ENCODE measurements at regions not wholly inside any gene's neighbourhood (a gene's known extent, or its start where the extent isn't known, plus 50 kb on each side); places are given as distances from the start of the nearest gene placed in this dataset.
"Not testable (repeated sequence)": the region's sequence is repeated elsewhere in the genome, so short reads cannot be mapped to it uniquely, and the experiment has no call there.

DNA sequence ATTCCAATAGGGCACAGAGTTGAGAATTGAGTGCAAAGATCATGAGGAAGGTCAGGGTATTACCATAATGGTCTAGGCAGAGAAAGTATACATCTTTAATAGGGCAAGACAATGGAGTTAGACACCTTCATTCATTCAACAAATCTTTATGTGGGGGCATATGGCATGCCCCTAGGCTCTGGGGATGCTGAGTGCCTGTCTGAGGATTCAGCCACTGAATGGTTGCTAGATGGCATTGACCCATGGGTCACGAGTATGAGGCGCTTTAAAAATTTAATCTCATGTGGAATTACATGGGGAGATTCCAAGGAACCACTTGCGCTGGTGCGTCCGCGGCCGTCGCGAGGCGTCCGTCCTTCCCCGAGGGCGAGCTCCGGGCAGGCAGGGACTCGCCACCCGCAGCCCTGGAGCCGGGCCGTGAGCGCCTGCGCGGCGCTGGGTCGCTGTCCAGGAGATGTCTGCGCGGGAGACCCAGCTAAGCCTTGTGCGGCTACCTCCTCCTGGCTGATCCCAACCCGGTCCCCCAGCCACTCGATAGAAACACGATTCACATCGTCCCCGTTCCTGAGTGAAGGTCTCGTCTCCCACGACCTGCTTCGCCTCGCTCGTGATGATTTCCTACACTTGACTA is 152.1 kb upstream of the ZNF322 start:
- H3K9ac ChIP-seq (ENCODE audit: low read depth, low read length); H3K36me3 ChIP-seq (ENCODE audit: insufficient read depth, low read length); H3K9me3 ChIP-seq (ENCODE audit: insufficient read depth, low read depth, low read length); H3K4me1 ChIP-seq (ENCODE audit: insufficient read depth, low read length); H3K27ac ChIP-seq (ENCODE audit: low read depth, low read length); H3K4me3 ChIP-seq (ENCODE audit: low read length); H3K27me3 ChIP-seq (ENCODE audit: insufficient read depth, low read length): not testable (repeated sequence)
- no CpG with 5 or more reads among the region's 36 CpGs for WGBS

DNA sequence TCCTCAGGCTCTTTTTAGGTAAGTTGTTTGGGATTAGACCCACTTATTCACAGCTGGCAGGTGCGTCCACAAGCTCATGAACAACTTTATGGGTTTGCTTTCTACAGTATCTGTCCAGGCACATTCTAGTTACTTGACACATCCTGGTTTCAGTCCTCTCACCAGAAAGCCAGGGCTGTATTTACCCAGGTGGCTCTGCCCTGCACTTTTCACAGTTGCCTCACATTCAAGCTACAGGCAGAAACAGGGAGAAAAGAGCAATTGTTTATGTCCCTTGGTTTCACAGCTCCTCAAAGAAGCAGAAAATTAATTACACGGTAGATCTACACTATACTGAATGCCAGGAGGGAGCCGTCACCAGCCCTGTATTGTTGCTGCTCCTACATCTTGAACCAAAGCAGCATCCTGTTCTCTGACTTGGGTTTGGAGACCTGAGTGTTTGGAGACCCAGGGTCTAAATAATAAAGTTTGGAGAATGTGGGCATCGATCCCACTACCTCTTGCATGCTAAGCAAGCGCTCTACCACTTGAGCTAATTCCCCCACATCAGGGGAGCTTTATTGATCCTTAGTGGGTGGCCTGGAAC is 159.2 kb upstream of the ZNF322 start:
- WGBS: no CpG with 5 or more reads among the region's 5 CpGs
- not testable (repeated sequence) for H3K36me3 ChIP-seq (ENCODE audit: insufficient read depth, low read length); H3K27ac ChIP-seq (ENCODE audit: low read depth, low read length); H3K4me1 ChIP-seq (ENCODE audit: insufficient read depth, low read length); H3K9me3 ChIP-seq (ENCODE audit: insufficient read depth, low read depth, low read length); H3K9ac ChIP-seq (ENCODE audit: low read depth, low read length); H3K27me3 ChIP-seq (ENCODE audit: insufficient read depth, low read length); H3K4me3 ChIP-seq (ENCODE audit: low read length)

DNA sequence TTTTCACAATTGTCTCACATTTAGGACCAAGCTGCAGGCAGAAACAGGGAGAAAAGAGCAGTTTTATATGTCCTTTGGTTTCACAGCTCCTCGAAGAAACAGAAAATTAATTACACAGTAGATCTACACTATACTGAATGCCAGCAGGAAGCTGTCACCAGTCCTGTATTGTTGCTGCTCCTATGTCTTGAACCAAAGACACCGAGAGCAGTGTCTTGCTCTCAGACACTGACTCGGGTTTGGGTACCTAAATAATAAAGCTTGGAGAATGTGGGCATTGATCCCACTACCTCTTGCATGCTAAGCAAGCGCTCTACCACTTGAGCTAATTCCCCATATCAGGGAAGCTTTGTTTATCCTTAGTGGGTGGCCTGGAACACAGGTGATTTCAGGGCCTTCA is 168.4 kb upstream of the ZNF322 start:
- no CpG with 5 or more reads among the region's 4 CpGs for WGBS
- H3K4me3 ChIP-seq (ENCODE audit: low read length); H3K4me1 ChIP-seq (ENCODE audit: insufficient read depth, low read length); H3K36me3 ChIP-seq (ENCODE audit: insufficient read depth, low read length); H3K27ac ChIP-seq (ENCODE audit: low read depth, low read length); H3K9me3 ChIP-seq (ENCODE audit: insufficient read depth, low read depth, low read length); H3K9ac ChIP-seq (ENCODE audit: low read depth, low read length); H3K27me3 ChIP-seq (ENCODE audit: insufficient read depth, low read length): not testable (repeated sequence)

DNA sequence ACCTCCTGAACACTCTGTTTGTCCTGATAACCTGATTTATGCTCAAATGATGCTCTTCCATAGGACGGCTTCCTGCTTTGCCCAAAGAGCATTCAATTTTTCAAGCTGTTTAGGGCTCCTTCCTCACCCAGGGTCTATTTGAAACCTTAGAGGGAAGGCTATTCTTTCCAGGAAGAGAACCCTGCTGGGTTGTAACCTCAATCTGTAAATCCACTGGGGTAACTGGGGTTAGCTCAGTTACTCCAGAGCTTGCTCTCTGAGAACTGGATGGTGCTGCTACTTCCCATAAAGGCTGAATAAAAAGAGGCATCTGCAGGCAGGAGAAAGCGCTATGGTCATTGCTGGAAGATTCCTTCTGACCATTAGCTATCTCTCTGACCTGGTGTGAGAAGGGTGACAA is 169.9 kb upstream of the ZNF322 start:
- H3K9ac ChIP-seq (ENCODE audit: low read depth, low read length); H3K27me3 ChIP-seq (ENCODE audit: insufficient read depth, low read length); H3K4me1 ChIP-seq (ENCODE audit: insufficient read depth, low read length); H3K9me3 ChIP-seq (ENCODE audit: insufficient read depth, low read depth, low read length); H3K36me3 ChIP-seq (ENCODE audit: insufficient read depth, low read length); H3K27ac ChIP-seq (ENCODE audit: low read depth, low read length); H3K4me3 ChIP-seq (ENCODE audit: low read length): not testable (repeated sequence)
- WGBS: no CpG with 5 or more reads among the region's 2 CpGs

DNA sequence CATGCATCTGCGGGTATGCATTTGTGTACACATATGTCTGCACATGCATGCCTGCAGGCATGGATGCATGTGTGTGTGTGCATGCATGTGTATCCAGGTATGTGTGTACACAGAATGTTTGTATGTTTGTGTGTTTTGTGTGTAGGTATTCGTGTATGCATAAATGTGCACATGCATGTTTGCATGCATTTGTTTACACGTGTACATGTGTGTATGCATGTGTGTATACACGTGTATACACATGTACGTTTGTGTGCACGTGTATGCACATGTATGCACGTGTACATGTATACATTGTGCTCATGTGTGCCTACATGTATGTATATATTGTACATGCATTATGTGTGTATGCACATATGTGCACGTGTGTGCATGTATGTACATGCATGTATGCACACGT is 171.4 kb upstream of the ZNF322 start:
- 87% methylated on average over 9 of the region's 9 CpGs for WGBS
- not testable (repeated sequence) for H3K9me3 ChIP-seq (ENCODE audit: insufficient read depth, low read depth, low read length); H3K27me3 ChIP-seq (ENCODE audit: insufficient read depth, low read length); H3K9ac ChIP-seq (ENCODE audit: low read depth, low read length); H3K27ac ChIP-seq (ENCODE audit: low read depth, low read length); H3K4me3 ChIP-seq (ENCODE audit: low read length); H3K4me1 ChIP-seq (ENCODE audit: insufficient read depth, low read length); H3K36me3 ChIP-seq (ENCODE audit: insufficient read depth, low read length)

DNA sequence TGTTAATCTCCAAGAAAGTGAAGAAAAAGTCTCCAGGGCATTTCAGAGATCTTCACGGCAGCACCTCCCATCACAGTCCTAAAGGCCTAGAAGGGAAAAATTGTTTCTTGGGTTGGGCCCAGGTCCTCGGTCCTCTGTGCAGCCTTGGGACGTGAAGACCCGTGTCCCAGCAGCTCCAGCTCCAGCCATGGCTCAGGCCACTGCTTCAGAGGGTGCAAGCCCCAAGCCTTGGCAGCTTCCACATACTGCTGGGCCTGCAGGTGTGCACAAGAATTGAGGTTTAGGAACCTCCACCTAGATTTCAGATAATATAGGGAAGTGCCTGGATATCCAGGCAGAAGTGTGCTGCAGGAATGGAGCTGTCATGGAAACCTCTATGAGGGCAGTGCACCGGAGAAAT is 176.2 kb upstream of the ZNF322 start:
- not testable (repeated sequence) for H3K4me3 ChIP-seq (ENCODE audit: low read length); H3K9me3 ChIP-seq (ENCODE audit: insufficient read depth, low read depth, low read length); H3K27ac ChIP-seq (ENCODE audit: low read depth, low read length); H3K36me3 ChIP-seq (ENCODE audit: insufficient read depth, low read length); H3K27me3 ChIP-seq (ENCODE audit: insufficient read depth, low read length); H3K9ac ChIP-seq (ENCODE audit: low read depth, low read length); H3K4me1 ChIP-seq (ENCODE audit: insufficient read depth, low read length)
- 98% methylated on average over 4 of the region's 5 CpGs for WGBS

DNA sequence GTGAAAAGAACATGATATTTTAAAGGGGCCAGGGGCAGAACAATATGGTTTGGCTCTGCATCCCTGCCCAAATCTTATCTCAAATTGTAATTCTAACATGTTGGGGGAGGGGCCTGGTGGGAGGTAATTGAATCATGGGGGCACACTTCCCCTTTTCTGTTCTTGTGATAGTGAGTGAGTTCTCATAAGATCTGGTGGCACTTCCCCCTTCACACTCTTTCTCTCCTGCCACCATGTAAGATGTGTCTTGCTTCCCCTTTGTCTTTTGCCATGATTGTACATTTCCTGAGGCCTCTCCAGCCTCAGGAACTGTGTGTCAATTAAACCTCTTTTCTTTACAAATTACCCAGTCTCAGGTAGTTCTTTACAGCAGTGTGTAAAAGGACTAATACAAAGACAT is 177.1 kb upstream of the ZNF322 start:
- H3K9me3 ChIP-seq (ENCODE audit: insufficient read depth, low read depth, low read length); H3K36me3 ChIP-seq (ENCODE audit: insufficient read depth, low read length); H3K9ac ChIP-seq (ENCODE audit: low read depth, low read length); H3K27ac ChIP-seq (ENCODE audit: low read depth, low read length); H3K27me3 ChIP-seq (ENCODE audit: insufficient read depth, low read length); H3K4me1 ChIP-seq (ENCODE audit: insufficient read depth, low read length); H3K4me3 ChIP-seq (ENCODE audit: low read length): not testable (repeated sequence)

DNA sequence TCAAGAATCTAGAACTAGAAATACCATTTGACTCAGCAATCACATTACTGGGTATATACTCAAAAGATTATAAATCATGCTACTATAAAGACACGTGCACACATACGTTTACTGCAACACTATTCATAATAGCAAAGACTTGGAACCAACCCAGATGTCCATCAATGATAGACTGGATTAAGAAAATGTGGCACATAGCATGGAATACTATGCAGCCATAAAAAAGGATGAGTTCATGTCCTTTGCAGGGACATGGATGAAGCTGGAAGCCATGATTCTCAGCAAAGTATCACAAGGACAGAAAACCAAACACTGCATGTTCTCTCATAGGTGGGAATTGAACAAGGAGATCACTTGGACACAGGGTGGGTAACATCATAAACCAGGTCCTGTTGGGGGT is 185.3 kb upstream of the ZNF322 start:
- not testable (repeated sequence) for H3K4me1 ChIP-seq (ENCODE audit: insufficient read depth, low read length); H3K27me3 ChIP-seq (ENCODE audit: insufficient read depth, low read length); H3K36me3 ChIP-seq (ENCODE audit: insufficient read depth, low read length); H3K4me3 ChIP-seq (ENCODE audit: low read length); H3K9ac ChIP-seq (ENCODE audit: low read depth, low read length); H3K27ac ChIP-seq (ENCODE audit: low read depth, low read length); H3K9me3 ChIP-seq (ENCODE audit: insufficient read depth, low read depth, low read length)
- WGBS: 90% methylated on average over 2 of the region's 2 CpGs

DNA sequence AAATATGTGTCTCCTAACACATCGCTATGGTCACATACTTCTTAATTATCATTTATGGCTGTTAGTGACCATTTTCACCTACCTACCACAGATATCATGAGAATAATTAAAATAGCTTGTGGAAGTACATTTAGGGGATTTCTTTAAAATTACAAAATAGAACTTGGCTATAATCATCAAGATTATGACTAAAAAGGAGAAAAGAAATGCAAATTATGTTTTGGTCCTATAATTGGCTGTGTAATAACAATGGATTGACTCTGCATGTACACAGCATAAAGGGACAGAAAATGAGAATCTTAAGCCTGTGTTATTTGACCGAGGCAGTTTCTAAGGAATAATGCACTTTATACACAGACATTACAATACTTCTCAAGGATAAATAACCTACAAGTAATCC is 197.7 kb upstream of the ZNF322 start:
- no CpG with 5 or more reads among the region's 2 CpGs for WGBS
- H3K27me3 ChIP-seq (ENCODE audit: insufficient read depth, low read length); H3K36me3 ChIP-seq (ENCODE audit: insufficient read depth, low read length); H3K9ac ChIP-seq (ENCODE audit: low read depth, low read length); H3K9me3 ChIP-seq (ENCODE audit: insufficient read depth, low read depth, low read length); H3K4me1 ChIP-seq (ENCODE audit: insufficient read depth, low read length); H3K4me3 ChIP-seq (ENCODE audit: low read length); H3K27ac ChIP-seq (ENCODE audit: low read depth, low read length): not testable (repeated sequence)

DNA sequence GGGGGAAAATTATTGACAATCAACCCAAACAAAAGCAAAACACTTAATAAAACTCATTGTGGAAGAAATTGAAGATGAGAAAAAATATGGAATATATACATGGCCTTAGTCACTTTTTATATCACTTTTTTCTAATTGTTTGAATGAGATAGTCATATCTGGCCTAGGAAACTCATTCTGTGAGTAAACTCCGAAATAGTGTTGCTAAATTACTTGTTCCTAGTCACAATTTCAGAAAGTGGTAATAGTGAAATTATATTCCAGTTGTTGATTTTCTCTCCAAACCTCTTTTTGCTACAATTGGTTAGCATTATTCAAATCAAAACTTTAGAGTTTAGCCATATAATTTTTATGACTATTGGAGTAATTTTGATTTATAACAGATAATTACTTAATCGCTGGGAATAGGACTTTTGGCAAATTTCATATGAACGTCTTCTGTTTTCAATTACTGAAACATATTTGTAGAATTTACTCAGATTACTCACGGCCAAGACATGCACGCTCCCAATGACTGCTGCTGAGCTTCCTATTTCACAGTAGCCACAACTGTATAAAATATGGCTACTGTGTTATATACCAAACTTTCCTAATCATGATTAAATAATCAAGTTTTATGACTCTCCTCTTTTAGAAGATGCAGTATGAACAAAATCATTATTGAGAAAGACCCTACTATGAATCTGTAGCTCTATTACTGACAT is 199.7 kb upstream of the ZNF322 start:
- not testable (repeated sequence) for H3K27ac ChIP-seq (ENCODE audit: low read depth, low read length); H3K36me3 ChIP-seq (ENCODE audit: insufficient read depth, low read length); H3K9ac ChIP-seq (ENCODE audit: low read depth, low read length)

DNA sequence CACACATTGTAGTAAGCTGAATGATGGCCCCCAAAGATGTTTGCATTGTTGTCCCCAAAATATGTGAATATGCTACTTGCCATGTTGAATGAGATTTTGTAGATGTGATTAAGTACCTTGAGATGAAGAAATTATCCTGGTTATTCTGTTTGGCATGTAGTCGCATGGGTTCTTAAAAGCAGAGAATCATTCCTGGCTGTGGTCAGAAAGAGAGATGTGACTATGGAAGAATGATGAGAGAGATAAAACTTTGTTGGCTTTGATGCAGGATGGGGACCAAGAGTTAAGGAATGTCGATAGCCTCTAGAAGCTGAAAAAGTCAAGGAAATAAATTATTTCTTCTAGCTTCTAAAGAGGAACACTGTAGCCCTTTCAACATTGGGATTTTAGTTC is 200.2 kb upstream of the ZNF322 start:
- H3K9me3 ChIP-seq (ENCODE audit: insufficient read depth, low read depth, low read length); H3K4me3 ChIP-seq (ENCODE audit: low read length); H3K36me3 ChIP-seq (ENCODE audit: insufficient read depth, low read length); H3K9ac ChIP-seq (ENCODE audit: low read depth, low read length); H3K4me1 ChIP-seq (ENCODE audit: insufficient read depth, low read length); H3K27ac ChIP-seq (ENCODE audit: low read depth, low read length); H3K27me3 ChIP-seq (ENCODE audit: insufficient read depth, low read length): not testable (repeated sequence)
- whole genome bisulfite sequencing: 89% methylated on average over 1 of the region's 2 CpGs

More for the DNA sequence above, 199.7 kb upstream of the ZNF322 start:
- 100% methylated on average over 1 of the region's 5 CpGs for WGBS
- not testable (repeated sequence) for H3K4me1 ChIP-seq (ENCODE audit: insufficient read depth, low read length); H3K9me3 ChIP-seq (ENCODE audit: insufficient read depth, low read depth, low read length); H3K27me3 ChIP-seq (ENCODE audit: insufficient read depth, low read length); H3K4me3 ChIP-seq (ENCODE audit: low read length)

DNA sequence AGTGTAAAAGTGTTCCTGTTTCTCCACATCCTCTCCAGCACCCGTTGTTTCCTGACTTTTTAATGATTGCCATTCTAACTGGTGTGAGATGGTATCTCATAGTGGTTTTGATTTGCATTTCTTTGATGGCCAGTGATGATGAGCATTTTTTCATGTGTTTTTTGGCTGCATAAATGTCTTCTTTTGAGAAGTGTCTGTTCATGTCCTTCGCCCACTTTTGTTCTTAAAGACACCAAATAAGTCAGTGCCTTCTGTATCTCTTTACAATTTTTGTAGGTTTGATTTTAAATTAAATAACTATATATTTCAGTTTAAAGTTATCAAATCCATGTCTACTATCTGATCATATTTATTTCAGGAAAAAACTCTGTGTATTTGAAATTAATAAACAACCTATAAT is 202.4 kb upstream of the ZNF322 start:
- no CpG with 5 or more reads among the region's 2 CpGs for WGBS
- H3K4me3 ChIP-seq (ENCODE audit: low read length); H3K4me1 ChIP-seq (ENCODE audit: insufficient read depth, low read length); H3K36me3 ChIP-seq (ENCODE audit: insufficient read depth, low read length); H3K9ac ChIP-seq (ENCODE audit: low read depth, low read length); H3K9me3 ChIP-seq (ENCODE audit: insufficient read depth, low read depth, low read length); H3K27me3 ChIP-seq (ENCODE audit: insufficient read depth, low read length); H3K27ac ChIP-seq (ENCODE audit: low read depth, low read length): not testable (repeated sequence)
